GM12873 (cell line): ENCODE measurements at regions not wholly inside any gene's neighbourhood (a gene's known extent, or its start where the extent isn't known, plus 50 kb on each side); places are given as distances from the start of the nearest gene placed in this dataset.

ENCODE experiments used
- CTCF ChIP-seq: IDR thresholded peaks from 2 replicates; pipeline ENCODE4 v1.5.1; 2012; ENCODE audit warnings: low read depth, mild to moderate bottlenecking, moderate library complexity, low read length, control low read depth; ENCODE audit not compliant: insufficient read depth; ENCODE audit errors: missing control alignments

GRCh38 chr2:173468266-173468793 lies 113.7 kb downstream of the CDCA7 start:
- no peak for TF ChIP-seq CTCF

DNA sequence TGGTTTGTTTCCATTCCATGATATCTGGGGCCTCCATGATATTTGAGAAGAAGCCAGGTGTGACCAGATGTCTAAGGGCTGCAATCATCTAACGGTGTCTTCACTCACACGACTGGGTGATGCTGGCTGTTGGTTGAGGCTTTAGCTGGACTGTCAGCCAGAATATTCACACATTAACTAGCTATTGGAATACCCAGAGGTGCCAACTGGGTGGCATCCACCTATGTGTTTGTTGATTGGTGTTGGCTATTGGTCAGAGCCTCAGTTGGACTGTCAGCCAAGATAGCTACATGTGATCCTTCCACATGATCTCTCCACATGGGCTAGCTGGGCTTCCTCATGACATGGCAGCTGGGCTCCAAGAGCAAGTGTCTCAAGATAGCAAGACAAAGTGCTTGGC lies 117.4 kb downstream of the CDCA7 start:
- TF ChIP-seq CTCF = no peak

- no peak for TF ChIP-seq CTCF
Measured at GRCh38 chr2:173483137-173483536, 128.5 kb downstream of the CDCA7 start.

DNA sequence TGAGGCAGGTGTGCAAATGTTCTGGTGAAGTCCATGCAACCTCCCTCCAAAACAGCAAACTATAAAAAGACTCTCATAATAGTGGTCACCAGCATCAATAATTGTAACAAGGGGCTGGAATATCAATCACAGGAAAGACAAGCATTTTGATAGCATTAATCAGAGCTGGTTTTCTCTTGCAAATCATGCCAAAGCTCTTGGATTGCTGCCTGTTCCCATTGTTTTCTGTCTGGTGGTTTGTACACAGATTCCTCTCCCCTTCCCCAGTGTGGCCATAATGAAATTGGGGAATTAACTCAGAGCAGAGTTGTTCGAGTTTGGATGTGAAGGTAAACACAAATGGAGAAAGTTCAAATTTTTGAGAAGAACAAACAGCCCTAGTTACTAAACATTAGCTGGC lies 134.2 kb downstream of the CDCA7 start:
- TF ChIP-seq CTCF = no peak

DNA sequence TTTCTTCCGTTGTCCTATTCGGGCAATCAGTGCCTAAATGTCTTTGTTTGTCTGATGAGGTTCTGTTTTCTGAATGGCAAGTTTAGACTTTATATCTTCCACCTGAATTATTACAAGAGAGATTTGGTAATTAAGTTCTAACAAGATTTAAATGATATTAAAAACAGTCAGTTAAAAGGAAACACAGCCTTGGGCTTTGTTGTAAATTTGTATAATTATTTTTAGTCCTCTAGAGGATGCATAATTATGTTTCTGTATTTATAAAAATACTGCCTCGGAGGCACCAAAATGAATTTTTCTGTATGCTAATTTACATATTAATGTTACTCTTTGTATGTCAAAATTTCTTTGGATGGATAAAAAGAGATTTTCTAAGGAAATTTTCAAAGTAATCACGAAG lies 136.7 kb downstream of the CDCA7 start:
- no peak for TF ChIP-seq CTCF

DNA sequence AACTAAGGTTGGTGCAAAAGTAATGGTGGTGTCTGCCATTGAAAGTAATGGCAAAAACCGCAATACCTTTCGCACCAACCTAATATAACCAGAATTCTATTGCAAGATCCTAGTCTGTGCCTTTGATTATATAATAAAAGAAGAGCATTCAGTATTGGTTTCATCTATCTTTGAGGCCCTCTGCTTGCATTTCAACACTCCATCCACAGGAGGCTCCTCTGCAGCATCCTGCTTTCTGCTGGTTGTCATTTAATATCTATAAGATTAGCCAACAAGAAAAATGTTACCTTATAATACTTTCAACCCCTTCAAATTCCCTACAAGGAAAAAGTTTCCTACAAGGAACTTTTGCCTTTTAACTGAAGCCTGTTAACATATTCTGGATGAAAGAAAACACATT lies 139.2 kb downstream of the CDCA7 start:
- TF ChIP-seq CTCF = no peak

DNA sequence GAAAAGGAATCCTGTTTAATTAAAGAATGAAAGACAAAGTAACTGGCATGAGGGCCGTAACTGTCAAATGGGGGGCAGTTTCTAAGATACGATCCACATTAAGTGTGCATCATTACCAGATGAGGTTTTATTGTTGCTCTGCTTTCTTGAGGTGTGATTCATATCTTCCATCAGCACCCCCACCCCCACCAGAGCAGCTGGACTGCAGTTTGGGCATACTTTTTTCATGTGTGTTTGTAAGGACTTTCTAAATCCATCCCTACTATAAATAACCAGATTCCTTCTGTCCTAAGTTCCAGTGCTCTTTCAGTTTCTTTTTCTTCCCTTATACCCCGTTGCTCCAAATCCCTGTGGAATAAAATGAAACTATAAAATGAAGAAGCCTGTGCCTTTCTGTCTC lies 142.1 kb downstream of the CDCA7 start:
- no peak for TF ChIP-seq CTCF
